ENCODE measurements at regions not wholly inside any gene's neighbourhood (a gene's known extent, or its start where the extent isn't known, plus 50 kb on each side); places are given as distances from the start of the nearest gene placed in this dataset.

- H3K27ac Mint-ChIP-seq = 0 out of 2 replicates have a peak overlapping the region, but pooled peaks have one; percentile 39
- H3K9me3 Mint-ChIP-seq = no peaks in the 10 kb centered on the region; the same call in 2 of the 3 replicates
- H3K9me2 ChIP-seq (ENCODE audit: insufficient read depth) = no peaks in the 10 kb centered on the region
- H3K79me2 ChIP-seq (replicated peaks; ENCODE audit: insufficient read depth) = no peaks in the 10 kb centered on the region
- no peaks in the 10 kb centered on the region for H3K36me3 ChIP-seq (ENCODE audit: insufficient read depth)
- no peak overlapping the region for H3K4me2 ChIP-seq
- no peak for TF ChIP-seq CTCF (conservative IDR thresholded peaks at IDR 0.05; ENCODE audit: low read depth in 2 of 2)
- TF ChIP-seq ZNF331 (CRISPR knock-in tag; IDR thresholded peaks at IDR 0.05; ENCODE audit: low read depth) = no peak
- TF ChIP-seq POLR2AphosphoS5 (IDR thresholded peaks at IDR 0.05; ENCODE audit: low read depth) = no peak
- TF ChIP-seq ETS1 (IDR thresholded peaks at IDR 0.05) = no peak
- TF ChIP-seq REST (IDR thresholded peaks at IDR 0.05; ENCODE audit: unreplicated experiment) = no peak
- no peak for TF ChIP-seq EZH2phosphoT487 (IDR thresholded peaks at IDR 0.05; ENCODE audit: unreplicated experiment)
- TF ChIP-seq JUNB (IDR thresholded peaks at IDR 0.05; ENCODE audit: unreplicated experiment) = no peak
- no peak for TF ChIP-seq ZNF462 (CRISPR knock-in tag; IDR thresholded peaks at IDR 0.05)
- no peak for TF ChIP-seq NANOG (IDR thresholded peaks at IDR 0.05; ENCODE audit: borderline replicate concordance)
- TF ChIP-seq STAT1 (IDR thresholded peaks at IDR 0.05; ENCODE audit: unreplicated experiment) = no peak
- DNase-seq (ENCODE audit: low spot score) = no peak
- H3K27me3 Mint-ChIP-seq (ENCODE audit: insufficient read depth, low read depth, poor library complexity) = no peaks in the 10 kb centered on the region
- peaks cover 10% of the 10 kb centered on the region; the same call in 1 of the 2 replicates for H3K4me1 ChIP-seq (ENCODE audit: insufficient read depth)
- no peak for ATAC-seq
- no peak overlapping the region for H2AFZ ChIP-seq
- no peaks in the 10 kb centered on the region for H3K27me3 ChIP-seq (ENCODE audit: insufficient read depth)
- no peak overlapping the region for H3K4me3 Mint-ChIP-seq
- H3F3A ChIP-seq (replicated peaks; ENCODE audit: low read depth) = no peaks in the 10 kb centered on the region
- H3K4me3 ChIP-seq = no peak overlapping the region
- H3K27ac ChIP-seq (ENCODE audit: low read depth) = no peak overlapping the region
- H3K4me1 Mint-ChIP-seq = peaks cover 11% of the 10 kb centered on the region; the same call in 2 of the 3 replicates
- no peaks in the 10 kb centered on the region for H4K20me1 ChIP-seq (replicated peaks; ENCODE audit: insufficient read depth)
- no peaks in the 10 kb centered on the region for H3K36me3 Mint-ChIP-seq (ENCODE audit: low read depth)
Observed at GRCh38 chr13:58369936-58370335, 738.4 kb downstream of the PCDH17 start.

Measured in GM23338 (cell line).